ENCODE measurements at regions not wholly inside any gene's neighbourhood (a gene's known extent, or its start where the extent isn't known, plus 50 kb on each side); places are given as distances from the start of the nearest gene placed in this dataset.

- TF ChIP-seq, protein P1, sequence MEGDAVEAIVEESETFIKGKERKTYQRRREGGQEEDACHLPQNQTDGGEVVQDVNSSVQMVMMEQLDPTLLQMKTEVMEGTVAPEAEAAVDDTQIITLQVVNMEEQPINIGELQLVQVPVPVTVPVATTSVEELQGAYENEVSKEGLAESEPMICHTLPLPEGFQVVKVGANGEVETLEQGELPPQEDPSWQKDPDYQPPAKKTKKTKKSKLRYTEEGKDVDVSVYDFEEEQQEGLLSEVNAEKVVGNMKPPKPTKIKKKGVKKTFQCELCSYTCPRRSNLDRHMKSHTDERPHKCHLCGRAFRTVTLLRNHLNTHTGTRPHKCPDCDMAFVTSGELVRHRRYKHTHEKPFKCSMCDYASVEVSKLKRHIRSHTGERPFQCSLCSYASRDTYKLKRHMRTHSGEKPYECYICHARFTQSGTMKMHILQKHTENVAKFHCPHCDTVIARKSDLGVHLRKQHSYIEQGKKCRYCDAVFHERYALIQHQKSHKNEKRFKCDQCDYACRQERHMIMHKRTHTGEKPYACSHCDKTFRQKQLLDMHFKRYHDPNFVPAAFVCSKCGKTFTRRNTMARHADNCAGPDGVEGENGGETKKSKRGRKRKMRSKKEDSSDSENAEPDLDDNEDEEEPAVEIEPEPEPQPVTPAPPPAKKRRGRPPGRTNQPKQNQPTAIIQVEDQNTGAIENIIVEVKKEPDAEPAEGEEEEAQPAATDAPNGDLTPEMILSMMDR (IDR thresholded peaks at IDR 0.05): no peak
- no peak for TF ChIP-seq POLR2A (IDR thresholded peaks at IDR 0.05)
Measured at GRCh38 chr20:58137236-58137635, 91.2 kb downstream of the ANKRD60 start.
